ENCODE measurements at regions not wholly inside any gene's neighbourhood (a gene's known extent, or its start where the extent isn't known, plus 50 kb on each side); places are given as distances from the start of the nearest gene placed in this dataset.

DNA sequence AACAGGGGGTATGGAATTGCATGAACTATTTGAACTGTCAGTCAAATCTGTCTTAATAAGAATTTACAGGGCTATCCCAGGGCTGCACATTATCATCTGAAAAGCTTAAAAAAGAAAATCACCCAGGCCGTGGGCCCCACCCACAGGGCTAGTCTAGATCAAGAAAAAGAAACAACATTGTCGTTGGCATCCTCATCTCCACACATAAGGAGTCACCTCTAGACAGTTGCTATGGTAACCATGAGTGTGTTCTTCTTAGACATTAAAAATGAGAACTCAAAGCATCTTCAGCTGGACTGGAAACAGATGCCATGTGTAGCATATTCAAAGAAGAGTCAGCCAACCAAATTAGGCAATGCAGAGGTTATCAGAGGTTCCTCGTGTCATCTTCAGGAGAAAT, 72.3 kb upstream of the CPO start:
- TF ChIP-seq, protein P1, sequence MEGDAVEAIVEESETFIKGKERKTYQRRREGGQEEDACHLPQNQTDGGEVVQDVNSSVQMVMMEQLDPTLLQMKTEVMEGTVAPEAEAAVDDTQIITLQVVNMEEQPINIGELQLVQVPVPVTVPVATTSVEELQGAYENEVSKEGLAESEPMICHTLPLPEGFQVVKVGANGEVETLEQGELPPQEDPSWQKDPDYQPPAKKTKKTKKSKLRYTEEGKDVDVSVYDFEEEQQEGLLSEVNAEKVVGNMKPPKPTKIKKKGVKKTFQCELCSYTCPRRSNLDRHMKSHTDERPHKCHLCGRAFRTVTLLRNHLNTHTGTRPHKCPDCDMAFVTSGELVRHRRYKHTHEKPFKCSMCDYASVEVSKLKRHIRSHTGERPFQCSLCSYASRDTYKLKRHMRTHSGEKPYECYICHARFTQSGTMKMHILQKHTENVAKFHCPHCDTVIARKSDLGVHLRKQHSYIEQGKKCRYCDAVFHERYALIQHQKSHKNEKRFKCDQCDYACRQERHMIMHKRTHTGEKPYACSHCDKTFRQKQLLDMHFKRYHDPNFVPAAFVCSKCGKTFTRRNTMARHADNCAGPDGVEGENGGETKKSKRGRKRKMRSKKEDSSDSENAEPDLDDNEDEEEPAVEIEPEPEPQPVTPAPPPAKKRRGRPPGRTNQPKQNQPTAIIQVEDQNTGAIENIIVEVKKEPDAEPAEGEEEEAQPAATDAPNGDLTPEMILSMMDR (IDR thresholded peaks at IDR 0.05; ENCODE audit: borderline replicate concordance, extremely low read depth, low read length, poor library complexity, severe bottlenecking): no peak
- TF ChIP-seq EZH2 (IDR thresholded peaks at IDR 0.05; ENCODE audit: borderline replicate concordance, low read depth, low read length, severe bottlenecking): no peak
